A549 (cell line): ENCODE measurements at regions not wholly inside any gene's neighbourhood (a gene's known extent, or its start where the extent isn't known, plus 50 kb on each side); places are given as distances from the start of the nearest gene placed in this dataset.
A peak's percentile ranks its signal among the peaks of the same experiment; 100 is the strongest.

Experiments
- ATAC-seq, 2 experiments: fragments of 200-7000 bp in 1 of 2; fragments of >200 bp in 1 of 2; cut with Nextera tagmentation in 1 of 2; cut with Tn5 transposase in 1 of 2; 3 replicates each; pipeline versions ENCODE4 v1.8.0 to v1.9.1; 2018 to 2020; ENCODE audit warnings: mild to moderate bottlenecking in 1 of 2, moderate library complexity in 1 of 2
- CTCF ChIA-PET: fragments of 300-600 bp; sonication (Branson Sonifier 250); formaldehyde crosslinking; extraction: SDS; loops from one replicate; lab custom pipeline; 2021; ENCODE audit warnings: antibody characterized with exemption, inconsistent platforms; lab: Yijun Ruan, JAX
- POLR2A ChIA-PET: fragments of 350-600 bp; formaldehyde crosslinking; extraction: SDS; loops from one replicate; lab custom pipeline; 2021; ENCODE audit warnings: antibody characterized with exemption, inconsistent platforms; lab: Yijun Ruan, JAX
- DNase-seq, 2 experiments: peaks; one replicate each; pipeline versions ENCODE4 v3.0.0 to v3.0.0-alpha.2; 2011 to 2016; ENCODE audit warnings: low read depth in 1 of 2, low spot score in 1 of 2
- FAIRE-seq: peaks from 2 replicates; lab custom pipeline; 2011; peaks lifted over from hg19 to GRCh38; lab: Jason Lieb, UNC
- H3K27ac ChIP-seq, 2 experiments: fragments of >200 bp; sonication (Bioruptor Twin); formaldehyde crosslinking; 3 replicates each; pipeline ENCODE4 v1.5.1; 2016 to 2017
- H3K4me1 ChIP-seq: fragments of >200 bp; sonication (Bioruptor Twin); formaldehyde crosslinking; 3 replicates; pipeline ENCODE4 v1.6.1; 2016
- H3K4me2 ChIP-seq: fragments of >200 bp; sonication (Bioruptor Twin); formaldehyde crosslinking; 3 replicates; pipeline ENCODE4 v1.6.1; 2016
- H3K4me3 ChIP-seq: fragments of >200 bp; sonication (Bioruptor Twin); formaldehyde crosslinking; 3 replicates; pipeline ENCODE4 v1.5.1; 2016
- H3K9me3 ChIP-seq: fragments of >200 bp; sonication (Bioruptor Twin); formaldehyde crosslinking; 3 replicates; pipeline ENCODE4 v1.6.1; 2016
- CBX8 ChIP-seq: fragments of 200-600 bp; sonication (generic); IDR thresholded peaks from 2 replicates; pipeline ENCODE4 v1.6.1; 2016
- CHD2 ChIP-seq: fragments of 150-350 bp; IDR thresholded peaks from 2 replicates; pipeline ENCODE4 v1.6.1; 2014; ENCODE audit warnings: low read length; ENCODE audit not compliant: partially characterized antibody
- CHD4 ChIP-seq: fragments of 200-600 bp; sonication (generic); IDR thresholded peaks from 2 replicates; pipeline ENCODE4 v1.6.1; 2016; ENCODE audit warnings: antibody characterized with exemption, mild to moderate bottlenecking, borderline replicate concordance
- EHMT2 ChIP-seq: fragments of 200-600 bp; sonication (generic); IDR thresholded peaks from 2 replicates; pipeline ENCODE4 v1.6.1; 2016; ENCODE audit warnings: antibody characterized with exemption, low read depth, mild to moderate bottlenecking, moderate library complexity
- EP300 ChIP-seq, 2 experiments: fragments of >200 bp; sonication (Bioruptor Twin); formaldehyde crosslinking; IDR thresholded peaks; 2 replicates in 1 of 2; 3 replicates in 1 of 2; pipeline ENCODE4 v1.6.1; 2016 to 2017
- ESRRA ChIP-seq: fragments of 150-350 bp; IDR thresholded peaks from 2 replicates; pipeline ENCODE4 v1.6.1; 2014; ENCODE audit warnings: mild to moderate bottlenecking, low read length, borderline replicate concordance
- FOSB ChIP-seq: fragments of 250-450 bp; sonication (Bioruptor Pico); IDR thresholded peaks from 2 replicates; pipeline ENCODE4 v1.5.0; 2020; ENCODE audit warnings: mild to moderate bottlenecking, moderate library complexity
- FOSL2 ChIP-seq, 2 experiments: fragments of 450-650 bp in 1 of 2; fragments of >200 bp in 1 of 2; sonication (Bioruptor Twin) in 1 of 2; formaldehyde crosslinking; IDR thresholded peaks; 2 replicates each; pipeline versions ENCODE4 v1.5.0 to v1.6.1; 2016 to 2020; ENCODE audit warnings: mild to moderate bottlenecking in 1 of 2, moderate library complexity in 1 of 2
- FOXS1 ChIP-seq: fragments of 250-450 bp; sonication (Bioruptor Pico); IDR thresholded peaks from 2 replicates; pipeline ENCODE4 v1.5.0; 2020; ENCODE audit warnings: mild to moderate bottlenecking, moderate library complexity
- GATA3 ChIP-seq: IDR thresholded peaks from 2 replicates; pipeline ENCODE4 v1.6.1; 2012; ENCODE audit warnings: borderline replicate concordance
- HEYL ChIP-seq: fragments of 250-450 bp; sonication (Bioruptor Pico); IDR thresholded peaks from 2 replicates; pipeline ENCODE4 v1.8.0; 2021; ENCODE audit warnings: mild to moderate bottlenecking, moderate library complexity
- HOXB13 ChIP-seq: fragments of 250-450 bp; sonication (Bioruptor Pico); IDR thresholded peaks from 2 replicates; pipeline ENCODE4 v1.5.0; 2020; ENCODE audit warnings: low read depth, mild to moderate bottlenecking, moderate library complexity
- HOXB5 ChIP-seq: fragments of 250-450 bp; sonication (Bioruptor Pico); IDR thresholded peaks from 2 replicates; pipeline ENCODE4 v1.5.0; 2020; ENCODE audit warnings: mild to moderate bottlenecking, moderate library complexity
- JUN ChIP-seq, 2 experiments: fragments of >200 bp; sonication (Bioruptor Twin); formaldehyde crosslinking; IDR thresholded peaks; 2 replicates in 1 of 2; 3 replicates in 1 of 2; pipeline ENCODE4 v1.6.1; 2016 to 2017
- JUNB ChIP-seq: fragments of >200 bp; sonication (Bioruptor Twin); formaldehyde crosslinking; IDR thresholded peaks from 2 replicates; pipeline ENCODE4 v1.6.1; 2016
- KDM1A ChIP-seq: fragments of 200-600 bp; sonication (generic); IDR thresholded peaks from 2 replicates; pipeline ENCODE4 v1.6.1; 2016; ENCODE audit warnings: low read depth, mild to moderate bottlenecking
- MAZ ChIP-seq: fragments of 150-350 bp; IDR thresholded peaks from 2 replicates; pipeline ENCODE4 v1.6.1; 2014; ENCODE audit warnings: antibody characterized with exemption, low read depth, low read length, borderline replicate concordance
- NPAS2 ChIP-seq: fragments of 250-450 bp; sonication (Bioruptor Pico); IDR thresholded peaks from 2 replicates; pipeline ENCODE4 v1.8.0; 2022; ENCODE audit warnings: mild to moderate bottlenecking, moderate library complexity, borderline replicate concordance
- POLR2AphosphoS2 ChIP-seq: conservative IDR thresholded peaks from 2 replicates; pipeline ENCODE4 v1.6.1; 2012; ENCODE audit warnings: low read length, improper control_type of control experiment, inconsistent platforms
- RAD21 ChIP-seq, 2 experiments: fragments of >200 bp in 1 of 2; sonication (Bioruptor Twin) in 1 of 2; formaldehyde crosslinking in 1 of 2; IDR thresholded peaks in 1 of 2; conservative IDR thresholded peaks in 1 of 2; 2 replicates in 1 of 2; 3 replicates in 1 of 2; pipeline ENCODE4 v1.6.1; 2012 to 2018; ENCODE audit warnings: inconsistent platforms in 1 of 2
- RARB ChIP-seq: fragments of 250-450 bp; sonication (Bioruptor Pico); IDR thresholded peaks from 2 replicates; pipeline ENCODE4 v1.8.0; 2021; ENCODE audit warnings: mild to moderate bottlenecking, moderate library complexity
- RCOR1 ChIP-seq: fragments of 150-350 bp; IDR thresholded peaks from 2 replicates; pipeline ENCODE4 v1.6.1; 2014; ENCODE audit warnings: antibody characterized with exemption, low read length, low read depth
- RFX5 ChIP-seq: fragments of 450-650 bp; IDR thresholded peaks from 2 replicates; pipeline ENCODE4 v1.7.1; 2014; ENCODE audit warnings: antibody characterized with exemption, mild to moderate bottlenecking, moderate library complexity
- RNF2 ChIP-seq: fragments of 200-600 bp; sonication (generic); IDR thresholded peaks from 2 replicates; pipeline ENCODE4 v1.6.1; 2016; ENCODE audit warnings: low read depth, mild to moderate bottlenecking, antibody characterized with exemption, moderate library complexity, borderline replicate concordance
- SREBF2 ChIP-seq: fragments of 450-650 bp; IDR thresholded peaks from 2 replicates; pipeline ENCODE4 v1.6.1; 2014; ENCODE audit warnings: mild to moderate bottlenecking, moderate library complexity
- TFCP2L1 ChIP-seq: fragments of 250-450 bp; sonication (Bioruptor Pico); IDR thresholded peaks from 2 replicates; pipeline ENCODE4 v1.5.0; 2021; ENCODE audit warnings: mild to moderate bottlenecking
- TP53 ChIP-seq: fragments of 250-450 bp; sonication (Bioruptor Pico); IDR thresholded peaks from 2 replicates; pipeline ENCODE4 v1.5.0; 2021; ENCODE audit warnings: mild to moderate bottlenecking, moderate library complexity
- ZFP36 ChIP-seq: fragments of 450-650 bp; IDR thresholded peaks from 2 replicates; pipeline ENCODE4 v1.6.1; 2014; ENCODE audit warnings: borderline replicate concordance; ENCODE audit not compliant: partially characterized antibody
- ZSCAN20 ChIP-seq: fragments of 250-450 bp; sonication (Bioruptor Pico); IDR thresholded peaks from 2 replicates; pipeline ENCODE4 v1.8.0; 2022; ENCODE audit warnings: mild to moderate bottlenecking, moderate library complexity
- WGBS: methylation state at CpG from one replicate; pipeline ENCODE4 v1.1.6; 2017; ENCODE audit errors: missing lambda C conversion rate; 5-methylcytosine and 5-hydroxymethylcytosine counted together
- TF ChIP-seq, protein P1 (sequence below): IDR thresholded peaks from 2 replicates; pipeline ENCODE4 v1.6.1; 2012
- TF ChIP-seq, protein P2 (sequence below): IDR thresholded peaks from 2 replicates; pipeline ENCODE4 v1.6.1; 2012; ENCODE audit warnings: low read depth, borderline replicate concordance

DNA sequence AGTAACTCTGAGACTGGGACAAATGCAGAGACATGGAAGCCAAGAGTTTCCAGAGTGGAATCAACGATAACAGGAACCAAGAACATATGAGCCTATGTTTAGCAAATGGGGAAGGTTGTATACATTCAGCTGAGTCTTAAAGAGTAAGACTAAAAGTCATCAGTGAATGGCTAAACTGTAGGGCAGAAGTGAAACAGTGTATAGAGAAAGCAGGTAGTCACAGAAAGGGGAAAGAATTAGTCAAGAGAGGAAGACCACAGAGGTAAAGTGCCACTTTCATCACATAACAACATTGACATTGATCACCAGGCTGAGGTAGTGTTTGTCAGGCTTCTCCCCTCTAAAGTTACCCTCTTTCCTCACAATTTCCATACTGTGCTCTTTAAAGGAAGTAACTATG is 306.5 kb upstream of the SPTLC3 start:
- Histone ChIP-seq H3K4me3 (no peak overlapping the region), H3K27ac (no peak overlapping the region), H3K4me1 (no peaks in the 10 kb centered on the region), H3K9me3 (no peaks in the 10 kb centered on the region), H3K4me2 (no peak overlapping the region)
- ATAC-seq (no peak), DNase-seq (no peak), FAIRE-seq (peak; percentile 13)
- no peak for TF ChIP-seq ZFP36
- CTCF ChIA-PET: no interaction called here
- WGBS: 2% methylated on average over 1 of the region's 1 CpG
- POLR2A ChIA-PET: no interaction called here

DNA sequence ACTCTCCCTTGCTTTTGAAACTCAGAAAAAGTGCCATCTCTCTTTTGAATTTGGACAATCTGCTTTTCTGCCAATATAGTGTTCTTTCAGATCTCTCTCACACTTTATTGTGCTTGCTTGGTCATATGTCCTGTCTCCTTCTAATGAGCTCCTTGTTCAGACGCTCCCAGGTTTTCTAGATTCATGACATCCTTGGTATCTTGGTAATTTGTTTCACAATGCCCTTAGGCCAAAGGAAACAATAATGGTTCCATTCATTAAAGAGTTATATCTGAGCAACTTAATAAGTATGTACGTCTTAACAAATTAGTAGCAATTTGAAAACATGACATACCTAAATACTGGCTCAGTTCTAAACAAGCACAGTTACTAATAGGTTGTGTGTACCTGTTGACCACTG is 293.4 kb upstream of the SPTLC3 start:
- no peak for FAIRE-seq
- TF ChIP-seq RNF2: no peak
- no peak for TF ChIP-seq RARB (CRISPR knock-in tag)
- TF ChIP-seq POLR2AphosphoS2: no peak
- TF ChIP-seq SREBF2: no peak
- no peak for TF ChIP-seq FOXS1 (CRISPR knock-in tag)
- TF ChIP-seq JUNB: no peak
- no peak for TF ChIP-seq HOXB5 (CRISPR knock-in tag)
- TF ChIP-seq ZSCAN20 (CRISPR knock-in tag): no peak
- no peak for TF ChIP-seq FOSL2 (IDR thresholded peaks at IDR 0.05)
- no peak for TF ChIP-seq FOSL2 (CRISPR knock-in tag; IDR thresholded peaks at IDR 0.05)
- TF ChIP-seq ESRRA: no peak
- TF ChIP-seq TFCP2L1: no peak
- TF ChIP-seq RFX5: no peak
- TF ChIP-seq, protein P1, sequence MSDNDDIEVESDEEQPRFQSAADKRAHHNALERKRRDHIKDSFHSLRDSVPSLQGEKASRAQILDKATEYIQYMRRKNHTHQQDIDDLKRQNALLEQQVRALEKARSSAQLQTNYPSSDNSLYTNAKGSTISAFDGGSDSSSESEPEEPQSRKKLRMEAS: no peak
- TF ChIP-seq EHMT2: no peak
- TF ChIP-seq TP53 (CRISPR knock-in tag): no peak
- TF ChIP-seq FOSB: no peak
- TF ChIP-seq KDM1A: no peak
- TF ChIP-seq HEYL: no peak
- TF ChIP-seq CHD4: no peak
- TF ChIP-seq, all 56 proteins: peak for 0
- no peak overlapping the region for H3K4me3 ChIP-seq
- WGBS: 0% methylated on average over 2 of the region's 2 CpGs
- POLR2A ChIA-PET: no interaction called here
- no peaks in the 10 kb centered on the region for H3K4me1 ChIP-seq
- no peak overlapping the region for H3K4me2 ChIP-seq
- CTCF ChIA-PET: no interaction called here
- no peak for DNase-seq
- ATAC-seq: no peak
- H3K9me3 ChIP-seq: no peaks in the 10 kb centered on the region
- H3K27ac ChIP-seq: no peak overlapping the region

DNA sequence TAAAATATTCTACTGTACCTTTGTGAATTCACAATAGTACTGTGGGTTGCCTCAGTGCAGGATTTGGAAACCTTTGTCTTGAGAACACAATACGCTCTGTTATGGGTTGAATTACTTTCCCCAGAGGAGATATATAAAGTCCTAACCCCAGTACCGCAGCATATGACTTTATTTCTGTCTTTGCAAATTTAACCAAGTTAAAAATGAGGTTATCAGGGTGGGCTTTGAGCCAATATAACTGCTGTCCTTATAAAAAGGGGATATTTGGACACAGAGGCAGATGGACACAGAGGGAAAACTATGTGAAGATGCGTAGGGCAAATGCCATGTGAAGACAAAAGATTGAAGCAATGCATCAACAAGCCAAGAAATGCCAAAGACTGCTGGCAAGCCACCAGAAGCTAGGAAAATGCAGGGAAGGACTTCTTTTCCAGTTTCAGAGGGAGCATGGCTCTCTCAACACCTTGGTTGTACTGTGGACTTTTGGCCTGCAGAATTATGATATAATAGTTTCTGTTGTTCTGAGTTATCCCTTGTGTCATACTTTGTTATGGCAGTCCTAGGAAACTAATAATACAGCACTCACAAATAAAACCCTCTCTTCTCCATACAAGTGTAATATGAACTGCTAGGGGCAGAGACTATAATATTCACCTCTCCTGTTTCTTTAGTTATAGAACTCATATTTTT is 292.6 kb upstream of the SPTLC3 start:
- WGBS: 4% methylated on average over 3 of the region's 3 CpGs
- Histone ChIP-seq H3K4me1 (no peaks in the 10 kb centered on the region), H3K27ac (no peak overlapping the region), H3K9me3 (no peaks in the 10 kb centered on the region), H3K4me3 (no peak overlapping the region), H3K4me2 (no peak overlapping the region)
- CTCF ChIA-PET: no interaction called here
- DNase-seq (no peak), FAIRE-seq (no peak), ATAC-seq (no peak)
- POLR2A ChIA-PET: no interaction called here
- TF ChIP-seq FOSB (no peak), HOXB13 (CRISPR knock-in tag) (no peak), JUN (IDR thresholded peaks at IDR 0.05) (no peak), EP300 (IDR thresholded peaks at IDR 0.05) (no peak), CBX8 (no peak), RAD21 (conservative IDR thresholded peaks at IDR 0.05 in 1 of 2, IDR thresholded peaks at IDR 0.05 in 1 of 2) (no peak), CHD2 (no peak), SREBF2 (no peak), GATA3 (no peak), NPAS2 (CRISPR knock-in tag) (no peak), RCOR1 (no peak), TFCP2L1 (no peak), MAZ (no peak)
- TF ChIP-seq, protein P2, sequence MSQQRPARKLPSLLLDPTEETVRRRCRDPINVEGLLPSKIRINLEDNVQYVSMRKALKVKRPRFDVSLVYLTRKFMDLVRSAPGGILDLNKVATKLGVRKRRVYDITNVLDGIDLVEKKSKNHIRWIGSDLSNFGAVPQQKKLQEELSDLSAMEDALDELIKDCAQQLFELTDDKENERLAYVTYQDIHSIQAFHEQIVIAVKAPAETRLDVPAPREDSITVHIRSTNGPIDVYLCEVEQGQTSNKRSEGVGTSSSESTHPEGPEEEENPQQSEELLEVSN: no peak
